ENCODE measurements at regions not wholly inside any gene's neighbourhood (a gene's known extent, or its start where the extent isn't known, plus 50 kb on each side); places are given as distances from the start of the nearest gene placed in this dataset.

GRCh38 chr5:57891443-57891842 is 408.8 kb upstream of the ACTBL2 start:
- DNase-seq (ENCODE audit: low read depth, low spot score) = no peak
- no peaks in the 10 kb centered on the region for H4K20me1 ChIP-seq (ENCODE audit: control insufficient read depth, extremely low read depth, insufficient read depth, low read length)
- dilution Hi-C loops (cut with MboI; ENCODE audit: extremely low pct_ligation_motif_present, low sequenced_read_pairs) = no loop called here
- peak; percentile 75 for FAIRE-seq
- no peaks in the 10 kb centered on the region for H3K9me1 ChIP-seq (ENCODE audit: control insufficient read depth, extremely low read depth, insufficient read depth, low read length)
- no peak overlapping the region for H3K4me3 ChIP-seq (ENCODE audit: control insufficient read depth in 2 of 3, extremely low read depth in 1 of 3, insufficient read depth in 2 of 3, low read depth in 1 of 3, low read length in 3 of 3)
- H2AFZ ChIP-seq (ENCODE audit: control insufficient read depth, low read length) = no peak overlapping the region
- H3K9me3 ChIP-seq (ENCODE audit: control insufficient read depth, low read depth, low read length) = no peaks in the 10 kb centered on the region
- no peaks in the 10 kb centered on the region for H3K36me3 ChIP-seq (ENCODE audit: control insufficient read depth in 2 of 2, extremely low read depth in 1 of 2, insufficient read depth in 2 of 2, low read length in 2 of 2)
- no peak overlapping the region for H3K9ac ChIP-seq (ENCODE audit: control insufficient read depth, extremely low read depth, insufficient read depth, low read length)
- peaks cover 27% of the 10 kb centered on the region for H3K4me1 ChIP-seq (ENCODE audit: control insufficient read depth, extremely low read depth, insufficient read depth, low read length)
- no peak for TF ChIP-seq CTCF (optimal IDR thresholded peaks at IDR 0.05 in 1 of 3, IDR thresholded peaks at IDR 0.05 in 1 of 3, conservative IDR thresholded peaks at IDR 0.05 in 1 of 3; ENCODE audit: extremely low read depth in 1 of 3, insufficient read depth in 2 of 3, low read length in 3 of 3)
- no peaks in the 10 kb centered on the region for H3K27me3 ChIP-seq (ENCODE audit: control insufficient read depth, extremely low read depth, insufficient read depth, low read length)
- no peak overlapping the region for H3K4me2 ChIP-seq (ENCODE audit: control insufficient read depth, extremely low read depth, insufficient read depth, low read depth, low read length)
- H3K79me2 ChIP-seq (ENCODE audit: control insufficient read depth, insufficient read depth, low read length) = no peaks in the 10 kb centered on the region
- no peak overlapping the region for H3K27ac ChIP-seq (ENCODE audit: control insufficient read depth, insufficient read depth, low read length)

- H3K4me2 ChIP-seq (ENCODE audit: control insufficient read depth, extremely low read depth, insufficient read depth, low read depth, low read length) = peak overlapping the region; percentile 61
- no peak for TF ChIP-seq EZH2 (IDR thresholded peaks at IDR 0.05; ENCODE audit: low read length)
- peak; percentile 28 to 88 (median 49) for TF ChIP-seq CTCF (optimal IDR thresholded peaks at IDR 0.05 in 1 of 3, IDR thresholded peaks at IDR 0.05 in 1 of 3, conservative IDR thresholded peaks at IDR 0.05 in 1 of 3; ENCODE audit: extremely low read depth in 1 of 3, insufficient read depth in 2 of 3, low read length in 3 of 3)
- no peak overlapping the region for H3K4me3 ChIP-seq (ENCODE audit: control insufficient read depth in 2 of 3, extremely low read depth in 1 of 3, insufficient read depth in 2 of 3, low read depth in 1 of 3, low read length in 3 of 3)
- dilution Hi-C loops (cut with MboI; ENCODE audit: extremely low pct_ligation_motif_present, low sequenced_read_pairs) = no loop called here
- no peaks in the 10 kb centered on the region for H3K36me3 ChIP-seq (ENCODE audit: control insufficient read depth in 2 of 2, extremely low read depth in 1 of 2, insufficient read depth in 2 of 2, low read length in 2 of 2)
- FAIRE-seq = peak; percentile 100
- no peaks in the 10 kb centered on the region for H4K20me1 ChIP-seq (ENCODE audit: control insufficient read depth, extremely low read depth, insufficient read depth, low read length)
- H3K9me3 ChIP-seq (ENCODE audit: control insufficient read depth, low read depth, low read length) = no peaks in the 10 kb centered on the region
- H3K4me1 ChIP-seq (ENCODE audit: control insufficient read depth, extremely low read depth, insufficient read depth, low read length) = peaks cover 27% of the 10 kb centered on the region
- no peaks in the 10 kb centered on the region for H3K79me2 ChIP-seq (ENCODE audit: control insufficient read depth, insufficient read depth, low read length)
- DNase-seq (ENCODE audit: low read depth, low spot score) = peak; percentile 96
- H3K27me3 ChIP-seq (ENCODE audit: control insufficient read depth, extremely low read depth, insufficient read depth, low read length) = no peaks in the 10 kb centered on the region
- no peaks in the 10 kb centered on the region for H3K9me1 ChIP-seq (ENCODE audit: control insufficient read depth, extremely low read depth, insufficient read depth, low read length)
- no peak overlapping the region for H2AFZ ChIP-seq (ENCODE audit: control insufficient read depth, low read length)
- H3K27ac ChIP-seq (ENCODE audit: control insufficient read depth, insufficient read depth, low read length) = peak overlapping the region; percentile 49
- peak overlapping the region; percentile 24 for H3K9ac ChIP-seq (ENCODE audit: control insufficient read depth, extremely low read depth, insufficient read depth, low read length)
Observed at GRCh38 chr5:57889558-57889957, 406.9 kb upstream of the ACTBL2 start.
